Neuron (in vitro differentiated cells): ENCODE measurements at regions not wholly inside any gene's neighbourhood (a gene's known extent, or its start where the extent isn't known, plus 50 kb on each side); places are given as distances from the start of the nearest gene placed in this dataset.

ENCODE experiments used
- H2AFZ ChIP-seq: one replicate; pipeline ENCODE4 v1.6.1; 2013; ENCODE audit warnings: low read depth, mild to moderate bottlenecking, inconsistent platforms, low read length, moderate library complexity
- H3K27me3 ChIP-seq: one replicate; pipeline ENCODE4 v1.6.1; 2013; ENCODE audit warnings: low read length; ENCODE audit not compliant: insufficient read depth
- H3K36me3 ChIP-seq: one replicate; pipeline ENCODE4 v1.6.1; 2013; ENCODE audit warnings: low read length; ENCODE audit not compliant: insufficient read depth
- H3K4me1 ChIP-seq: one replicate; pipeline ENCODE4 v1.6.1; 2013; ENCODE audit warnings: low read length; ENCODE audit not compliant: insufficient read depth
- H3K4me3 ChIP-seq: 2 replicates; pipeline ENCODE4 v1.5.1; 2013; ENCODE audit warnings: mild to moderate bottlenecking, low read length, moderate library complexity
- H3K9me3 ChIP-seq: one replicate; pipeline ENCODE4 v1.6.1; 2013; ENCODE audit warnings: low read length

- H3K9me3 ChIP-seq: no peaks in the 10 kb centered on the region
- no peak overlapping the region for H2AFZ ChIP-seq
- no peaks in the 10 kb centered on the region for H3K4me1 ChIP-seq
- H3K36me3 ChIP-seq: no peaks in the 10 kb centered on the region
- no peak overlapping the region for H3K4me3 ChIP-seq
- H3K27me3 ChIP-seq: no peaks in the 10 kb centered on the region
These were observed 373.0 kb upstream of the RASGEF1B start for GRCh38 chr4:81844717-81845116.

- no peak overlapping the region for H2AFZ ChIP-seq
- H3K4me3 ChIP-seq: no peak overlapping the region
- no peaks in the 10 kb centered on the region for H3K4me1 ChIP-seq
These were observed 367.8 kb upstream of the RASGEF1B start for GRCh38 chr4:81839347-81840042.

GRCh38 chr4:81838586-81838985 is 366.9 kb upstream of the RASGEF1B start:
- Histone ChIP-seq H3K36me3 (no peaks in the 10 kb centered on the region), H3K4me3 (no peak overlapping the region), H3K4me1 (no peaks in the 10 kb centered on the region), H2AFZ (no peak overlapping the region), H3K27me3 (no peaks in the 10 kb centered on the region), H3K9me3 (no peaks in the 10 kb centered on the region)

More at GRCh38 chr4:81839347-81840042, 367.8 kb upstream of the RASGEF1B start:
- Histone ChIP-seq H3K27me3 (no peaks in the 10 kb centered on the region), H3K9me3 (no peaks in the 10 kb centered on the region), H3K36me3 (no peaks in the 10 kb centered on the region)

- H2AFZ ChIP-seq: no peak overlapping the region
- no peak overlapping the region for H3K4me3 ChIP-seq
- no peaks in the 10 kb centered on the region for H3K9me3 ChIP-seq
- no peaks in the 10 kb centered on the region for H3K4me1 ChIP-seq
- H3K36me3 ChIP-seq: no peaks in the 10 kb centered on the region
- H3K27me3 ChIP-seq: no peaks in the 10 kb centered on the region
These were observed 365.0 kb upstream of the RASGEF1B start for GRCh38 chr4:81836716-81837115.

GRCh38 chr4:81833576-81833975 is 361.9 kb upstream of the RASGEF1B start:
- no peaks in the 10 kb centered on the region for H3K36me3 ChIP-seq
- H3K9me3 ChIP-seq: no peaks in the 10 kb centered on the region
- H3K4me1 ChIP-seq: no peaks in the 10 kb centered on the region
- H3K4me3 ChIP-seq: no peak overlapping the region
- H2AFZ ChIP-seq: no peak overlapping the region
- no peaks in the 10 kb centered on the region for H3K27me3 ChIP-seq

GRCh38 chr4:81828991-81829390 is 357.3 kb upstream of the RASGEF1B start:
- no peaks in the 10 kb centered on the region for H3K36me3 ChIP-seq
- H3K9me3 ChIP-seq: no peaks in the 10 kb centered on the region
- H3K27me3 ChIP-seq: no peaks in the 10 kb centered on the region
- no peak overlapping the region for H3K4me3 ChIP-seq
- no peak overlapping the region for H2AFZ ChIP-seq
- no peaks in the 10 kb centered on the region for H3K4me1 ChIP-seq

GRCh38 chr4:81827577-81828202 is 356.0 kb upstream of the RASGEF1B start:
- no peak overlapping the region for H3K4me3 ChIP-seq
- no peaks in the 10 kb centered on the region for H3K27me3 ChIP-seq
- no peak overlapping the region for H2AFZ ChIP-seq
- no peaks in the 10 kb centered on the region for H3K36me3 ChIP-seq
- H3K9me3 ChIP-seq: no peaks in the 10 kb centered on the region
- no peaks in the 10 kb centered on the region for H3K4me1 ChIP-seq

GRCh38 chr4:81826817-81827424 is 355.2 kb upstream of the RASGEF1B start:
- Histone ChIP-seq H2AFZ (no peak overlapping the region), H3K9me3 (no peaks in the 10 kb centered on the region), H3K27me3 (no peaks in the 10 kb centered on the region), H3K36me3 (no peaks in the 10 kb centered on the region), H3K4me3 (no peak overlapping the region), H3K4me1 (no peaks in the 10 kb centered on the region)

- Histone ChIP-seq H3K9me3 (no peaks in the 10 kb centered on the region), H2AFZ (no peak overlapping the region), H3K4me3 (no peak overlapping the region), H3K4me1 (no peaks in the 10 kb centered on the region), H3K36me3 (no peaks in the 10 kb centered on the region), H3K27me3 (no peaks in the 10 kb centered on the region)
These were observed 354.6 kb upstream of the RASGEF1B start for GRCh38 chr4:81826335-81826734.

- Histone ChIP-seq H3K27me3 (peaks cover 2% of the 10 kb centered on the region), H2AFZ (no peak overlapping the region), H3K4me1 (no peaks in the 10 kb centered on the region), H3K36me3 (no peaks in the 10 kb centered on the region), H3K9me3 (no peaks in the 10 kb centered on the region), H3K4me3 (no peak overlapping the region)
These were observed 346.7 kb upstream of the RASGEF1B start for GRCh38 chr4:81818385-81818920.

GRCh38 chr4:81816031-81816761 is 344.5 kb upstream of the RASGEF1B start:
- Histone ChIP-seq H3K4me1 (no peaks in the 10 kb centered on the region), H3K9me3 (no peaks in the 10 kb centered on the region), H3K4me3 (no peak overlapping the region), H3K27me3 (peaks cover 2% of the 10 kb centered on the region), H2AFZ (no peak overlapping the region), H3K36me3 (no peaks in the 10 kb centered on the region)

GRCh38 chr4:81814987-81815541 is 343.4 kb upstream of the RASGEF1B start:
- H2AFZ ChIP-seq: no peak overlapping the region
- H3K4me1 ChIP-seq: no peaks in the 10 kb centered on the region
- peaks cover 2% of the 10 kb centered on the region for H3K27me3 ChIP-seq
- H3K9me3 ChIP-seq: no peaks in the 10 kb centered on the region
- no peaks in the 10 kb centered on the region for H3K36me3 ChIP-seq
- no peak overlapping the region for H3K4me3 ChIP-seq
